Lower leg skin (tissue), 4 donors: ENCODE measurements at regions not wholly inside any gene's neighbourhood (a gene's known extent, or its start where the extent isn't known, plus 50 kb on each side); places are given as distances from the start of the nearest gene placed in this dataset.

Source experiments
- DNase-seq, 2 donors: peaks; one replicate each; pipeline ENCODE4 v3.0.0-alpha.2; 2019; ENCODE audit warnings: low spot score in 2 of 2
- H3K4me3 ChIP-seq: fragments of 200-600 bp; sonication (generic); 2 replicates; pipeline ENCODE4 v1.5.1; 2017; ENCODE audit warnings: mild to moderate bottlenecking, low read depth; ENCODE audit not compliant: poor library complexity, severe bottlenecking
- CTCF ChIP-seq, 3 donors: fragments of 450-650 bp; IDR thresholded peaks; one replicate each; pipeline ENCODE4 v1.5.1; 2016; ENCODE audit warnings: antibody characterized with exemption in 3 of 3, mild to moderate bottlenecking in 3 of 3, moderate library complexity in 2 of 3
- POLR2A ChIP-seq, 2 donors: fragments of 450-650 bp; IDR thresholded peaks; one replicate each; pipeline ENCODE4 v1.6.1; 2016 to 2017; ENCODE audit warnings: antibody characterized with exemption in 2 of 2, mild to moderate bottlenecking in 1 of 2, moderate library complexity in 1 of 2
- WGBS, 2 donors: methylation state at CpG; one replicate each; pipeline ENCODE4 v1.1.5; 2018; 5-methylcytosine and 5-hydroxymethylcytosine counted together
- intact Hi-C: fragments of 100-400 bp; cut with DNase I; formaldehyde crosslinking; loops from one replicate; pipeline ENCODE4 v1.15.0; 2023; ENCODE audit warnings: low total_unique reads

- TF ChIP-seq POLR2A (IDR thresholded peaks at IDR 0.05) (no peak), CTCF (IDR thresholded peaks at IDR 0.05) (no peak)
- intact Hi-C loops = no loop called here
- H3K4me3 ChIP-seq = no peak overlapping the region
- no peak for DNase-seq
- 37 to 46% methylated on average over 2 of the region's 2 CpGs for whole genome bisulfite sequencing, 2 donors
Observed at GRCh38 chr13:88189728-88190127, 518.6 kb downstream of the SLITRK5 start.

- H3K4me3 ChIP-seq = no peak overlapping the region
- TF ChIP-seq POLR2A (IDR thresholded peaks at IDR 0.05) (no peak), CTCF (IDR thresholded peaks at IDR 0.05) (no peak)
- no peak for DNase-seq
- intact Hi-C loops = no loop called here
- WGBS, 2 donors = 86 to 88% methylated on average over 3 of the region's 3 CpGs
Observed at GRCh38 chr13:88196106-88196505, 524.9 kb downstream of the SLITRK5 start.

- WGBS, 2 donors = 61 to 69% methylated on average over 6 of the region's 6 CpGs
Observed at GRCh38 chr13:88217372-88217771, 546.2 kb downstream of the SLITRK5 start.

GRCh38 chr13:88217883-88218282 lies 546.7 kb downstream of the SLITRK5 start:
- H3K4me3 ChIP-seq = no peak overlapping the region
- WGBS, 2 donors = 69 to 72% methylated on average over 2 of the region's 2 CpGs
- TF ChIP-seq CTCF (IDR thresholded peaks at IDR 0.05) = no peak
- no peak for TF ChIP-seq POLR2A (IDR thresholded peaks at IDR 0.05)
- DNase-seq = no peak
- intact Hi-C loops = no loop called here

More at GRCh38 chr13:88217372-88217771, 546.2 kb downstream of the SLITRK5 start:
- DNase-seq = no peak
- no peak overlapping the region for H3K4me3 ChIP-seq
- intact Hi-C loops = no loop called here
- TF ChIP-seq CTCF (IDR thresholded peaks at IDR 0.05) (no peak), POLR2A (IDR thresholded peaks at IDR 0.05) (no peak)

- H3K4me3 ChIP-seq = no peak overlapping the region
- no peak for DNase-seq
- no peak for TF ChIP-seq CTCF (IDR thresholded peaks at IDR 0.05)
- no peak for TF ChIP-seq POLR2A (IDR thresholded peaks at IDR 0.05)
- intact Hi-C loops = no loop called here
- WGBS, 2 donors = 93 to 94% methylated on average over 7 of the region's 7 CpGs
Observed at GRCh38 chr13:88223958-88224357, 552.8 kb downstream of the SLITRK5 start.

GRCh38 chr13:88235441-88235840 lies 564.3 kb downstream of the SLITRK5 start:
- TF ChIP-seq POLR2A (IDR thresholded peaks at IDR 0.05) (no peak), CTCF (IDR thresholded peaks at IDR 0.05) (no peak)
- intact Hi-C loops = no loop called here
- WGBS, 2 donors = 87 to 95% methylated on average over 2 of the region's 2 CpGs
- DNase-seq = no peak
- no peak overlapping the region for H3K4me3 ChIP-seq
